ENCODE measurements at regions not wholly inside any gene's neighbourhood (a gene's known extent, or its start where the extent isn't known, plus 50 kb on each side); places are given as distances from the start of the nearest gene placed in this dataset.

DNA sequence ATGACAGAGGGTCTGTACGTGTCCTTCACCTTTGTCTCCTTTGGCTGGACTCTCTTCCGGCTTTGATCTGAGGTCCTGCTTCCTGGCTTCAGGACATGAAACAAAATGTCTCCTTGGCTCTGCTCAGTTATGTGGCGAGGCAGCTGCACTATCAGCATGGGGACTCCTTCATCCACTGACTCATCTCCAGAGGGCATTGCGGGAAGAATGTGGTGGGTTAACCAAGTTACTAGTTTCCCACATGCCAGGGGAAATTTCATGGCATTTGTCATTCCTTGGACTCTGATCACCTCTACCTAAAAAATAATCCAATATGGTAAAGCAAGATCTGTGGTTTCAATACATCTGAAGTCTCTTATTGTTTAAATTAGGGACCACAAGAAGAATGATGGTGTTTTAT lies 259.7 kb downstream of the MED10 start:
- H3K36me3 Mint-ChIP-seq (ENCODE audit: low read depth, unreplicated experiment): no peaks in the 10 kb centered on the region
- TF ChIP-seq, protein P1, sequence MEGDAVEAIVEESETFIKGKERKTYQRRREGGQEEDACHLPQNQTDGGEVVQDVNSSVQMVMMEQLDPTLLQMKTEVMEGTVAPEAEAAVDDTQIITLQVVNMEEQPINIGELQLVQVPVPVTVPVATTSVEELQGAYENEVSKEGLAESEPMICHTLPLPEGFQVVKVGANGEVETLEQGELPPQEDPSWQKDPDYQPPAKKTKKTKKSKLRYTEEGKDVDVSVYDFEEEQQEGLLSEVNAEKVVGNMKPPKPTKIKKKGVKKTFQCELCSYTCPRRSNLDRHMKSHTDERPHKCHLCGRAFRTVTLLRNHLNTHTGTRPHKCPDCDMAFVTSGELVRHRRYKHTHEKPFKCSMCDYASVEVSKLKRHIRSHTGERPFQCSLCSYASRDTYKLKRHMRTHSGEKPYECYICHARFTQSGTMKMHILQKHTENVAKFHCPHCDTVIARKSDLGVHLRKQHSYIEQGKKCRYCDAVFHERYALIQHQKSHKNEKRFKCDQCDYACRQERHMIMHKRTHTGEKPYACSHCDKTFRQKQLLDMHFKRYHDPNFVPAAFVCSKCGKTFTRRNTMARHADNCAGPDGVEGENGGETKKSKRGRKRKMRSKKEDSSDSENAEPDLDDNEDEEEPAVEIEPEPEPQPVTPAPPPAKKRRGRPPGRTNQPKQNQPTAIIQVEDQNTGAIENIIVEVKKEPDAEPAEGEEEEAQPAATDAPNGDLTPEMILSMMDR (IDR thresholded peaks at IDR 0.05; ENCODE audit: insufficient read depth, low read depth, low read length): no peak
- TF ChIP-seq EZH2 (IDR thresholded peaks at IDR 0.05; ENCODE audit: insufficient read depth, low read length): no peak
- H3K9me3 Mint-ChIP-seq (ENCODE audit: unreplicated experiment): peaks cover 9% of the 10 kb centered on the region
- peaks cover 5% of the 10 kb centered on the region for H3K4me1 Mint-ChIP-seq (ENCODE audit: low read depth, unreplicated experiment)
- Histone ChIP-seq H3K4me1 (ENCODE audit: insufficient read depth, low read length) (no peaks in the 10 kb centered on the region), H3K36me3 (ENCODE audit: insufficient read depth, low read length) (no peaks in the 10 kb centered on the region), H3K9me3 (ENCODE audit: insufficient read depth, low read depth, low read length) (no peaks in the 10 kb centered on the region), H2AFZ (ENCODE audit: low read depth, low read length) (no peak overlapping the region), H4K20me1 (ENCODE audit: insufficient read depth, low read length) (no peaks in the 10 kb centered on the region), H3K4me3 (ENCODE audit: insufficient read depth, low read depth, low read length) (no peak overlapping the region), H3K79me2 (ENCODE audit: insufficient read depth, low read length) (no peaks in the 10 kb centered on the region), H3K4me2 (ENCODE audit: low read length) (no peak overlapping the region), H3K27ac (ENCODE audit: low read depth, low read length) (no peak overlapping the region), H3K9ac (ENCODE audit: low read length) (no peak overlapping the region), H3K27me3 (ENCODE audit: insufficient read depth, low read length) (no peaks in the 10 kb centered on the region)
- DNase-seq (ENCODE audit: low read depth) (no peak), FAIRE-seq (no peak)
- H3K27ac Mint-ChIP-seq (ENCODE audit: unreplicated experiment): no peak overlapping the region
- H3K27me3 Mint-ChIP-seq (ENCODE audit: low read depth, unreplicated experiment): no peaks in the 10 kb centered on the region
- H3K4me3 Mint-ChIP-seq (ENCODE audit: unreplicated experiment): no peak overlapping the region

GRCh38 chr5:6117212-6117611 lies 261.1 kb downstream of the MED10 start:
- Histone ChIP-seq H2AFZ (ENCODE audit: low read depth, low read length) (no peak overlapping the region), H3K9ac (ENCODE audit: low read length) (no peak overlapping the region), H4K20me1 (ENCODE audit: insufficient read depth, low read length) (no peaks in the 10 kb centered on the region), H3K4me2 (ENCODE audit: low read length) (no peak overlapping the region), H3K36me3 (ENCODE audit: insufficient read depth, low read length) (no peaks in the 10 kb centered on the region), H3K27ac (ENCODE audit: low read depth, low read length) (no peak overlapping the region), H3K9me3 (ENCODE audit: insufficient read depth, low read depth, low read length) (no peaks in the 10 kb centered on the region), H3K27me3 (ENCODE audit: insufficient read depth, low read length) (no peaks in the 10 kb centered on the region), H3K4me3 (ENCODE audit: insufficient read depth, low read depth, low read length) (no peak overlapping the region), H3K79me2 (ENCODE audit: insufficient read depth, low read length) (no peaks in the 10 kb centered on the region), H3K4me1 (ENCODE audit: insufficient read depth, low read length) (no peaks in the 10 kb centered on the region)
- no peak for TF ChIP-seq EZH2 (IDR thresholded peaks at IDR 0.05; ENCODE audit: insufficient read depth, low read length)
- TF ChIP-seq, protein P1 (IDR thresholded peaks at IDR 0.05; ENCODE audit: insufficient read depth, low read depth, low read length): no peak
- peaks cover 3% of the 10 kb centered on the region for H3K9me3 Mint-ChIP-seq (ENCODE audit: unreplicated experiment)
- H3K36me3 Mint-ChIP-seq (ENCODE audit: low read depth, unreplicated experiment): no peaks in the 10 kb centered on the region
- FAIRE-seq (no peak), DNase-seq (ENCODE audit: low read depth) (no peak)
- H3K27me3 Mint-ChIP-seq (ENCODE audit: low read depth, unreplicated experiment): no peaks in the 10 kb centered on the region
- H3K4me1 Mint-ChIP-seq (ENCODE audit: low read depth, unreplicated experiment): peaks cover 5% of the 10 kb centered on the region
- no peak overlapping the region for H3K27ac Mint-ChIP-seq (ENCODE audit: unreplicated experiment)
- H3K4me3 Mint-ChIP-seq (ENCODE audit: unreplicated experiment): no peak overlapping the region

GRCh38 chr5:6115852-6116251 lies 262.5 kb downstream of the MED10 start:
- TF ChIP-seq EZH2 (IDR thresholded peaks at IDR 0.05; ENCODE audit: insufficient read depth, low read length): no peak
- TF ChIP-seq, protein P1 (IDR thresholded peaks at IDR 0.05; ENCODE audit: insufficient read depth, low read depth, low read length): no peak
- Histone ChIP-seq H2AFZ (ENCODE audit: low read depth, low read length) (no peak overlapping the region), H3K36me3 (ENCODE audit: insufficient read depth, low read length) (no peaks in the 10 kb centered on the region), H3K4me1 (ENCODE audit: insufficient read depth, low read length) (no peaks in the 10 kb centered on the region), H4K20me1 (ENCODE audit: insufficient read depth, low read length) (no peaks in the 10 kb centered on the region), H3K27ac (ENCODE audit: low read depth, low read length) (no peak overlapping the region), H3K9ac (ENCODE audit: low read length) (no peak overlapping the region), H3K4me2 (ENCODE audit: low read length) (no peak overlapping the region), H3K79me2 (ENCODE audit: insufficient read depth, low read length) (no peaks in the 10 kb centered on the region), H3K9me3 (ENCODE audit: insufficient read depth, low read depth, low read length) (no peaks in the 10 kb centered on the region), H3K4me3 (ENCODE audit: insufficient read depth, low read depth, low read length) (no peak overlapping the region), H3K27me3 (ENCODE audit: insufficient read depth, low read length) (no peaks in the 10 kb centered on the region)
- no peak for DNase-seq (ENCODE audit: low read depth)
- no peak overlapping the region for H3K27ac Mint-ChIP-seq (ENCODE audit: unreplicated experiment)
- peaks cover 5% of the 10 kb centered on the region for H3K27me3 Mint-ChIP-seq (ENCODE audit: low read depth, unreplicated experiment)
- H3K36me3 Mint-ChIP-seq (ENCODE audit: low read depth, unreplicated experiment): no peaks in the 10 kb centered on the region
- H3K4me3 Mint-ChIP-seq (ENCODE audit: unreplicated experiment): no peak overlapping the region
- H3K4me1 Mint-ChIP-seq (ENCODE audit: low read depth, unreplicated experiment): peaks cover 5% of the 10 kb centered on the region
- no peak for FAIRE-seq
- H3K9me3 Mint-ChIP-seq (ENCODE audit: unreplicated experiment): peaks cover 3% of the 10 kb centered on the region
